Stomach (tissue), 4 donors: ENCODE measurements at regions not wholly inside any gene's neighbourhood (a gene's known extent, or its start where the extent isn't known, plus 50 kb on each side); places are given as distances from the start of the nearest gene placed in this dataset.

Experiments used
- POLR2A ChIP-seq, 4 donors: fragments of 450-650 bp; IDR thresholded peaks; one replicate each; pipeline ENCODE4 v1.6.1; 2016; ENCODE audit warnings: antibody characterized with exemption in 4 of 4, control low read depth in 2 of 4, mild to moderate bottlenecking in 1 of 4, moderate library complexity in 1 of 4
- TF ChIP-seq, protein P1 (sequence below), 7 experiments: fragments of 450-650 bp in 4 of 7; fragments of 200-600 bp in 3 of 7; sonication (generic) in 3 of 7; IDR thresholded peaks; one replicate each; pipeline ENCODE4 v1.5.1; 2016 to 2019; ENCODE audit warnings: antibody characterized with exemption in 7 of 7, control low read depth in 2 of 7, mild to moderate bottlenecking in 1 of 7

DNA sequence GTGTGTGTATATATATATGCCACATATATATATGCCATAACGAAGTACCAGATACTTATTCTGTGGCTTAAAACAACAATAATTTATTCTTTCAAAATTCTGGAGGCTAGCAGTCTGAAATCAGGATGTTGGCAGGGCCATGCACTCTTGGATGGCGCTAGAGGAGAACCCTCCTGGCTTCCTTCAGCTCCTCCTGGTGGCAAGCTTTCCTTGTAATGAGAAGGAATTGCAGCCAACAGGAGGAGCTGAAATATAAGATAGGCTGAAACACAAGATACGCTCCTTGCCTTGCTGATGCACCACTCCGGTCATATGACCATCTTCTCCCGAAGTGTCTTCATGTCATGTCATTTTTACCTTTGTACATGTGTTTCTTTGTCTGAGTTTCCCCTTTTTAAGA lies 368.1 kb upstream of the CTNND2 start:
- TF ChIP-seq, protein P1, sequence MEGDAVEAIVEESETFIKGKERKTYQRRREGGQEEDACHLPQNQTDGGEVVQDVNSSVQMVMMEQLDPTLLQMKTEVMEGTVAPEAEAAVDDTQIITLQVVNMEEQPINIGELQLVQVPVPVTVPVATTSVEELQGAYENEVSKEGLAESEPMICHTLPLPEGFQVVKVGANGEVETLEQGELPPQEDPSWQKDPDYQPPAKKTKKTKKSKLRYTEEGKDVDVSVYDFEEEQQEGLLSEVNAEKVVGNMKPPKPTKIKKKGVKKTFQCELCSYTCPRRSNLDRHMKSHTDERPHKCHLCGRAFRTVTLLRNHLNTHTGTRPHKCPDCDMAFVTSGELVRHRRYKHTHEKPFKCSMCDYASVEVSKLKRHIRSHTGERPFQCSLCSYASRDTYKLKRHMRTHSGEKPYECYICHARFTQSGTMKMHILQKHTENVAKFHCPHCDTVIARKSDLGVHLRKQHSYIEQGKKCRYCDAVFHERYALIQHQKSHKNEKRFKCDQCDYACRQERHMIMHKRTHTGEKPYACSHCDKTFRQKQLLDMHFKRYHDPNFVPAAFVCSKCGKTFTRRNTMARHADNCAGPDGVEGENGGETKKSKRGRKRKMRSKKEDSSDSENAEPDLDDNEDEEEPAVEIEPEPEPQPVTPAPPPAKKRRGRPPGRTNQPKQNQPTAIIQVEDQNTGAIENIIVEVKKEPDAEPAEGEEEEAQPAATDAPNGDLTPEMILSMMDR (IDR thresholded peaks at IDR 0.05): no peak
- TF ChIP-seq POLR2A (IDR thresholded peaks at IDR 0.05): no peak
